ENCODE measurements at regions not wholly inside any gene's neighbourhood (a gene's known extent, or its start where the extent isn't known, plus 50 kb on each side); places are given as distances from the start of the nearest gene placed in this dataset.

- no peak for TF ChIP-seq POLR2AphosphoS5 (IDR thresholded peaks at IDR 0.05)
- TF ChIP-seq REST (IDR thresholded peaks at IDR 0.05; ENCODE audit: borderline replicate concordance), result no peak
- TF ChIP-seq MXI1 (conservative IDR thresholded peaks at IDR 0.05; ENCODE audit: poor library complexity, severe bottlenecking), result no peak
- no peak overlapping the region for H3K4me2 ChIP-seq (ENCODE audit: low read length)
- H3K36me3 ChIP-seq (ENCODE audit: insufficient read depth, low read length), result no peaks in the 10 kb centered on the region
- H3K27me3 ChIP-seq (ENCODE audit: insufficient read depth, low read depth, low read length), result no peaks in the 10 kb centered on the region
- H3K4me3 ChIP-seq (ENCODE audit: low read length), result no peak overlapping the region
- no peak overlapping the region for H3K9ac ChIP-seq (ENCODE audit: low read length)
- H3F3A ChIP-seq (ENCODE audit: insufficient read depth, low read length, poor library complexity, severe bottlenecking), result no peaks in the 10 kb centered on the region
- H3K79me2 ChIP-seq (replicated peaks; ENCODE audit: insufficient read depth, low read length), result no peaks in the 10 kb centered on the region
- H2AFZ ChIP-seq (ENCODE audit: low read depth, low read length), result no peak overlapping the region
- no peaks in the 10 kb centered on the region for H3K9me3 ChIP-seq (ENCODE audit: low read length)
- no peaks in the 10 kb centered on the region for H4K20me1 ChIP-seq (ENCODE audit: insufficient read depth)
- no peaks in the 10 kb centered on the region for H3K9me2 ChIP-seq (ENCODE audit: insufficient read depth, low read length)
- no peak overlapping the region for H3K27ac ChIP-seq (ENCODE audit: low read length)
Observed at GRCh38 chr11:116148645-116149044, 624.1 kb downstream of the BUD13 start.

GRCh38 chr11:116148056-116148455, 624.7 kb downstream of the BUD13 start:
- Histone ChIP-seq H3K9me2 (ENCODE audit: insufficient read depth, low read length) (no peaks in the 10 kb centered on the region), H3K4me3 (ENCODE audit: low read length) (no peak overlapping the region), H3F3A (ENCODE audit: insufficient read depth, low read length, poor library complexity, severe bottlenecking) (no peaks in the 10 kb centered on the region), H3K27me3 (ENCODE audit: insufficient read depth, low read depth, low read length) (no peaks in the 10 kb centered on the region), H3K4me2 (ENCODE audit: low read length) (no peak overlapping the region), H2AFZ (ENCODE audit: low read depth, low read length) (no peak overlapping the region), H3K79me2 (replicated peaks; ENCODE audit: insufficient read depth, low read length) (no peaks in the 10 kb centered on the region), H3K9ac (ENCODE audit: low read length) (no peak overlapping the region), H3K27ac (ENCODE audit: low read length) (no peak overlapping the region), H4K20me1 (ENCODE audit: insufficient read depth) (no peaks in the 10 kb centered on the region), H3K9me3 (ENCODE audit: low read length) (no peaks in the 10 kb centered on the region), H3K36me3 (ENCODE audit: insufficient read depth, low read length) (no peaks in the 10 kb centered on the region)
- TF ChIP-seq EP300 (conservative IDR thresholded peaks at IDR 0.05; ENCODE audit: poor library complexity, severe bottlenecking) (no peak), RAD21 (conservative IDR thresholded peaks at IDR 0.05) (no peak), TAF1 (IDR thresholded peaks at IDR 0.05; ENCODE audit: low read depth) (no peak), REST (IDR thresholded peaks at IDR 0.05; ENCODE audit: borderline replicate concordance) (no peak), EZH2 (IDR thresholded peaks at IDR 0.05; ENCODE audit: borderline replicate concordance, insufficient read depth, low read length, poor library complexity, severe bottlenecking) (no peak), MXI1 (conservative IDR thresholded peaks at IDR 0.05; ENCODE audit: poor library complexity, severe bottlenecking) (no peak), POLR2AphosphoS5 (IDR thresholded peaks at IDR 0.05) (no peak), CTCF (IDR thresholded peaks at IDR 0.05; ENCODE audit: poor library complexity, severe bottlenecking) (no peak), SMC3 (conservative IDR thresholded peaks at IDR 0.05; ENCODE audit: poor library complexity) (no peak)

Measured in neural cell (in vitro differentiated cells).